Colon (tissue), 2 donors: ENCODE measurements at regions not wholly inside any gene's neighbourhood (a gene's known extent, or its start where the extent isn't known, plus 50 kb on each side); places are given as distances from the start of the nearest gene placed in this dataset.

Source experiments
- FAIRE-seq: peaks from 2 replicates; lab custom pipeline; 2012; peaks lifted over from hg19 to GRCh38; lab: Jason Lieb, UNC
- donor health status: control.
- donor health status: control.

- no peak for FAIRE-seq
Observed at GRCh38 chr6:44500074-44500473, 112.6 kb downstream of the CDC5L start.

- no peak for FAIRE-seq
Observed at GRCh38 chr6:44503471-44503870, 116.0 kb downstream of the CDC5L start.

DNA sequence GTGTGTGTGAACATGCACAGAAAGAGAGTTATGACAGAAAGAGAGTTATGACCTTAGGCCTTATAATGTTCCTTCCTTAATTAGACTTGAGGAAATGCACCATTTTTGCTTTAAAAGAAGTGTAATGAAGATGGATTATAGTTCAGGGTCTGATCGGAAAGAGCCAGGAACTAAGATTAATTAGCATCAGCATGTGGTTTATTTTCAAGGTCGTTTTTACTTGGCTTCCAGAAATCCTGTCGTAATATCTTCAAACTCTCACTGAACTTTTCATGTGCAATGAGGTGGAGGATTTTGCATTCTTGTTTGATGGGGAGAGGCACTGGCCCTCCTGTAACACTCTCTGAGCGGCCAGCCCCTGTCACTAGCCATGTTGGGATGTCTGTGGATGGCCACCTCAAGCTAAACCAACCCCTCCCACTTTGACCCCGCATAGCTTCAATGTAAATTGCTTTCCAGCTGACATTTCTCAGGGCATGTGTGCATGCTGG lies 116.8 kb downstream of the CDC5L start:
- no peak for FAIRE-seq

DNA sequence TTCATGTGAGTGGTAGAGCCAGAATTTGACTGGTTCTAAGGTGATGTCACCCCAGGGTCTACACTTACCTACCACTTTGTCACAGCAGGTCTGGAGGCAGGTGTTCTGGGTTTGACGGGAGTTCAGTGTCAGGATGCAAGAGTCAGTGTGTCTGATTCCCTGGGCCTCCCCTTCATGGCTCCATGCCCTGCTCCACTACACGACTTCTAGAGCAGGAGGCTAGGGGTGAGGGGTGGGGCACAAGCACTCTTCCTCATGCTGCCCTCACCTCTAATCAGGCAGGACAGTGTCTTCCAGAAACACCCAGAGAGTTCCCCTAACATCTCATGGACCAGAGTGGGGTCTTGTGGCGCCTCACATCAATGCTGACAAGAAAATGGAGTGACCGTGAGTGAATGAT lies 118.2 kb downstream of the CDC5L start:
- FAIRE-seq: no peak

DNA sequence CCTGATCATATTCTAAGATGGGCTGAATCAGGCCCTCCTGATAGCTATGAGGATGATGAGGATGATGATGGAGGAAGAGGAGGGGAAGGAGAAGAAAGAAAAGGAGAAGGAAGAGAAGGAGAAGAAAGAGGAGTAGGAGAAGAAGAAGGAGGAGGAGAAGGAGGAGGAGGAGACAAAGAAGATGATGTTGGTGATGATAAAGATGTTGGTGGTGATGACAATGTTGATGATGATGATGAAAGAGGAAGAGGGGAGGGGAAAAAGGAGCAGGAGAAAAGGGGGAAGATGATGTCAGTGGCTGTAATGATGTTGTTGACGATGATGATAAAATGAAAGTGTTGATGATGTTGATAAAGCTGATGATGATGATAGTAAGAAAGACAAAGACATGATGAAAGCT lies 119.5 kb downstream of the CDC5L start:
- FAIRE-seq: no peak

DNA sequence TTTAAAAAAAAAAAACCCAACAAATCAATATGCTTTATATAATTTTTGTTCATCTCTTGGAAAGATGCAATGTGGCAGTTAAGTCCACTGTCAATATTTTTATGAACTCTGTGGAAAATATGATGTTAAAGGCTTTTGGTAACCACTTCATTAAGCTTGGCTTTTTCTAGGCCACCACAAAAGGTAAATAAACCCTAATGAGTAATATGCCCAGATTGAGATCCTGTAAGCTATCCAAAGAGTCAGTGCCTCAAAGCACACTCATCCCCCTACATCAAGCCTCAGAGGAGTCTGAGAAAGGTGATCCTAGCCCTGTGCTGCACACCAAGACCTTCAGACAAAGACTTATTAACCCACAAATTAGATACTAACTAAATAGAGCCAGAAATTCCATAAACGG lies 121.1 kb downstream of the CDC5L start:
- FAIRE-seq: no peak

GRCh38 chr6:44511126-44511525 lies 123.6 kb downstream of the CDC5L start:
- no peak for FAIRE-seq

DNA sequence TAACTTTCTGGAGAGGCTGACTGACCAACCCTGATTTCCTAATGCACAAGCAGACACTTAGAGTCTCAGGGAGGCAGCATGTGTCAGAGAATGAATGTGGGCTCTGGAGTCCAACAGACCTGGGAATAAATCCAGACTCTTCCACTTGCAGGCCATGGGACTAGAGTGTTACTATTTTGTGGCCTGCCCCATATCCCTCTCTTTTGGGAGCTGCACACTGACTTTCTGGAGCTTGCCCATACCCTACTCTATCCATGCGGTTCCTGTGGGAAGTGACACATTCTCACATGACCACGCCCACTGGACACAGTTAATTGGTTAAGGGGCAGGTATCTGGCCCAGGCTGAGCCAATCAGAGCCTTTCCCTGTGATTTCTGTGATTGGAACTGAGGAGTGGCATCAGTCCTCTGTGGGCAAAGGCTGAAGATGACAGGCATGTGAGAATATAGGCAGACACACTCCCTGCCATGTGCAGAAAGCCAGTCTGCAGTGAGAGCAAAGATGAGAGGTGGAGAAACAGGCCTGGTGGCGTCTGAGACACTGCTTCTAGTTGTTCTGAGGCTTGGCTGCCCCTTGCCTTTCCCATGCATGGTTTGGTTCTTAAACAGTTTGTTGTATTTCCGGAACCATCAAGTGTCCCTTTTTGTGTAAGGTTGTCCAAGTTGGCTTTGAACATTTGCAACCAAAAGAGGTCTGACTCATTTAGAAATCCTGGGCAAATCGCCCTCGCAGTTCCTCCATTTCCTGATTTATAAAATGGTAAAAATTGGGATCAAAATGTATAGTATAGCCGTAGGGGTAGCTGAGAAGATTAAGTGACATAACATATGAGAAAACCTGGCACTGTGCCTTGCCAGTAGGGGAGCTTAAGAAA lies 125.6 kb downstream of the CDC5L start:
- no peak for FAIRE-seq

GRCh38 chr6:44514085-44514484 lies 126.6 kb downstream of the CDC5L start:
- no peak for FAIRE-seq

DNA sequence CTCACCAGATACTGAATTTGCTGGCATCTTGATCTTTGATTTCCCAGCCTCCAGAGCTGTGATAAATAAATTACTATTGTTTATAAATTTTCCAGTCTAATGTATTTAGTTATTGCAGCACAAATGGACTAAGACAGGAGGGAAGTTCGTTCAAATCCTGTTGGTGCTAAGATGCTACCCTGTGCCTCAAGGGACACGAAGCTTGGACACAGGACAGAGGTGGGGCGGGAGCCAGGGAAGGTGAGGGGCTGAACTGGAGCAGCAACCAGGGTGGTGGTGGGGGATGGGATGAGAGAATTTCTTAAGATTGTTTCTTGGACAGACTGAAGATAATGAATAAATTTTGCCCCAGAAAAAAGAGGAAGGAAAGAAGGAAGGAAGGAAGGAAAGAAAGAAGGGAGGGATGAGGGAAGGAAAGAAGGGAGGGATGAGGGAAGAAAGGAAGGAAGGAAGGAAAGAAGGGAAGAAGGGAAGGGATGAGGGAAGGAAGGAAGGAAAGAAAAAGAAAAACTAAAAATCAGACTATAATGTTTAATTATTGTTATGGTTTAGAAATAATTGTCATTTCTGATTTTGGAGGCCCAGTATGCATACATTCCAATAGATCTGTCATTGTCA lies 127.2 kb downstream of the CDC5L start:
- no peak for FAIRE-seq

DNA sequence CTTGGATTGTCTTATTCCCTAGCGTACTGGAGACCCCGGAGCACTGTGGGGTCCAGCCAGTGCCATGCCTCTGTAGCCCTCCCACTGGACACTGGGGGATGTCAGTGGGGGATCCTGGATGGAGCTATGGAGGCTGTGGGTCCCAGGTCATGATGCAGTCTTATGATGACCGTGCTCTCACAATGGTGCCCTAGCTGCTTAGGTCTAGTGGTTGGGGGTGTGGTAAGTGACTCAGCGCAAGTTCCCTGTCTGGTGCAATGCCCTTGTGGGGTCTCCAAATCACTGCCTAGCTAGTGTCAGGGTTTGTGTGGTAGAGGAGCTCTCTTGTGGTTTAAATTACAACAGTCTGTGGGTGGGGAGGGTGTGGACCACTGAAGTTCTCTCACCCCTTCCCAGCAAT lies 135.4 kb downstream of the CDC5L start:
- no peak for FAIRE-seq

DNA sequence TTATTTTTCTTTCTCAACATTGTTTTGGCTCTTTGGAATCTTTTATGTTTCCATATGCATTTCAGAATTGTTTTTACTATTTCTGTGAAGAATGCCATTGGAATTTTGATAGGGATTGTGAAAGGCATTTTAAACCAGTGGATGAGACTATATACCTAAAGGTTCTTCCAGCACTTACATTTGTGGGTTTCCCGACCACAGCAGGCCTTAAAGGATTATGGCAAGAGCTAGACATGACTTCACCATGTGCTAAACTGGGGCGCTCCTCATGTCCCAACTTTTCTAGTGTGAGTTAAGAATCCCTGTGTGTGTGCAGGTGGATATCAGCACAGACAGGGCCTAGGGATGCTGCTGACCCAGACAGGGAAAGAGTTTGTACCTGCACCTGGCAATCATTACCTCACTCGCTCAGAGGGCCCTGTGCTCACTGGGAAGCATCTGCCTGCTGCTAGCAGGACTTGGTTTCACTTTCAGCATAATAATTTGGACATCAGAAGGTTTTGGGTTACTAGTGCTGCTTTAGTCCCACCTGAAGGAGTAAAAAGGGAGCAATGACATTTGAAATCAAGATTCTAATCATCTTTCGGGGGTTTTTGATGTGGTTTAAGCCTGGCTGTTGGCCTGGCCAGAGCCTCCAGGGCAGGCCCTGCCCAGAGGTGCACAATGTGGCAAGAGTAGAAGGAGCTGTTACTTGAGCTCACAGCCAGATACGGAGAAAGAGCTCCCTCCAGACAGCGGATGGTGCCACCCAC lies 137.1 kb downstream of the CDC5L start:
- no peak for FAIRE-seq

- FAIRE-seq: no peak
Observed at GRCh38 chr6:44525761-44526351, 138.3 kb downstream of the CDC5L start.

GRCh38 chr6:44527181-44527580 lies 139.7 kb downstream of the CDC5L start:
- no peak for FAIRE-seq

DNA sequence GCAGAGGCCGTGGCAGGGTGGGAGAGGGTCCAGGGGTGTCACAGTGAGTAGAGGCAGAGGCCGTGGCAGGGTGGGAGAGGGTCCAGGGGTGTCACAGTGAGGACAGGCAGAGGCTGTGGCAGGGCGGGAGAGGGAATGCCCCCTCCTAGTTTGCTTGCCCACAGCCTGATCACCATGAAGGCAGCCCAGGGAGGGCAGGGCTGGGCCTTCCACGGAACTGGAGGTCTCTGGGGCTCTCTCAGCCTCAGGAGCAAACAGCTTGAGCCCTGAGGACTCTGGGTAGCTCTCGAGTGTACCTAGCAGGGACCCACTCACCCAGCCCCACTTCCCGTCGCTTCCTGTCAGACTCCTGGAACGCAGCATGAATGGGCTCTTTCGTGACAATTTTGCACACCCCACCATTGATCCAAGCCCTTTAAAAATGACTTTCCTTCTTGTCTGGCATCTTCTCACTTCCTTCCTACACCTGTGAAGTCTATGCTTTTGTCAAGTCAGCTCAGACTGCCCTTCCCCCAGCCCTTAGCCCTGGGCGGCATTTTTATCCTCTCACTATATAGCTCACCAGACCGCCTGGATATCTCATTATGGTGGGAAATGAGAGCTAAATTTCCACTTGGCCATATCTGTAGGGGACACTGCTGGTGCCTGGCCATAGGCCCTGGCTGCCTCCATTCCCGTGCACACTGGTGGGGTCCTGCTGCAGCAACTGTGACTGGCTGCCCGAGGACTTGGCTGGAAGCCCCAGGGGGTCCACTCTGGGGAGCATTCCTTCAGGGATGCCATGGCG lies 140.3 kb downstream of the CDC5L start:
- no peak for FAIRE-seq

DNA sequence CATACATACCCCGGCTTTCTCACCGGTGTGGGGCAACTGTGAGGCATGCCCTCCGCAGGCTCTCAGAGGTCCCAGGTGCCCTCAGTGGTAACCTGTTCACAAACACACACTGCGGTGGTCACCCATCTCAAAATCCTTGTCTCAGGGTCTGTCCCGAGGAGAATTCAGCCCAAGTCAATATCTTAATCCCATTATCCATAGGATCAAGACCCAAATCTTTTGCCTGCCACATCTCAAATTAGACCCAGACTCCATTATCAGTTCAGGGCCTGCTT lies 140.8 kb downstream of the CDC5L start:
- no peak for FAIRE-seq

DNA sequence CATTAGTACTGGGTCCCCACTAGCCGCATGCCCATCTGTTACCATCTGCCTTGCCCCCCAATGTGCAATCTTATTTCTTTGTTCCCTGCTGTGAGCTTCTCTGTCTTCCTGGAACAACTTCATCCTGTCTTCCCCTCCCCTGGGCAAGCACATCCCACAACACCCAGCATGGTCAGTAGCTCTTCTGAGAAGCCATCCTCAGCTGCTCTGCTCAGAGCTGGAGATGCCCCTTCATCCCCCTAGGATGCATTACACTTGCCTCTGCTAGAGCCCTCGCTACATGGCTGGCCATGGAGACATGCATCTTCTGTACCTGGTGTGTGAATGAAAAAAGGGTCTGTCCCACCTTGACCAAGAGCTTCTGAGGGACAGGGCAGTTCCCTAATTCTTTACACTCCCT lies 141.2 kb downstream of the CDC5L start:
- no peak for FAIRE-seq

GRCh38 chr6:44529146-44529905 lies 141.8 kb downstream of the CDC5L start:
- FAIRE-seq: no peak

DNA sequence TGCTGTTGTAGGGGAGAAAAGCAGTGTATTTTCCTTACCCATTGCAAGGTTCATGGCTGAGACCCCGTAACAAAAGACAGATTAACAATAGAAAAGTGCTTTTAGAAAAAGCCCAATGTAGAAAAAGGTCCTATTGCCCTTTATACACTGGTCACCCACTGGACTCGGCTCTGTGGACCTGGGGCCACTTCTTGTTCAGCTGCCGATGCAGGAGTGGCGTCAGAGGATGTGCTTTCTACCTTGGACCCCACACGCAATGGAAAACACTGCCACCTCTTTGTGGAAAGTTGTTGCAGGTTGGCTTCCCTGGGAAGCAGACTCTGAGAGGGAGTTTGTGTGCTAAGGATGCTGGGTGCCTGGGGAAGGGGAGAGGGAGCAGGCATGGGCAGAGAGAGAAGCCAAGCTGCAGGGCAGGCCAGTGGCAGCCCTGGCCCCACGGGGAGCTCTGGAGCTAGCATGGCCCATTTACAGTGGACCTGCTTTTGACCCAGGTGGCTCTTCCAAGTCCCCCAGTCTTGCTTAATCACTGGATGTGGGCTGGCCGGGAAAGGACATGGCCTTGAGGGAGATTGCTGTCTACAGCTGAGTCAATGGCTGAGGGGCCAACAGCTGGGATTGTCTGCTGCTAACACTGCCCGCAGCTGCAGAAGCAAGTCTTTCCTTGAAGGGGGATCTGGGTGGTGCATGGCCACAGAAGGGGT lies 142.9 kb downstream of the CDC5L start:
- no peak for FAIRE-seq

DNA sequence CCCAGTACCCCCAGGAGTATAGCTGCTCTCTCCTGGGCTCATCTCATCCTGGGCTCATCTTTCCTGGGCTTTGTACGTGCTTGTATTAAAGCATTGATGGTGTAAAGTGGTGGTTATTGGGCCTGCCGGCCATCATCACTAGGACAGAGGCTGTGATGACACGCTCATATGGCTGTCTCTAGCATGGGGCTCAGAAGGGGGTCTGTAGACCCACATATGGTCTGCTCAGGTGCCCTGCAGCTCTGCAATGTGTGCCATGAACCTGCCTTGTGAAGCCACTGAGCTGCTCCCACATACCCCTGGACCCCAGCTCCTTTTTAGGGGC lies 143.4 kb downstream of the CDC5L start:
- FAIRE-seq: no peak
